H1 (cell line): ENCODE measurements at regions not wholly inside any gene's neighbourhood (a gene's known extent, or its start where the extent isn't known, plus 50 kb on each side); places are given as distances from the start of the nearest gene placed in this dataset.

Experiments
- CTCF ChIP-seq, 3 experiments: IDR thresholded peaks; 1 replicate in 2 of 3; 2 replicates in 1 of 3; pipeline versions ENCODE4 v1.5.1 to v1.6.1; 2011; ENCODE audit warnings: low read length in 3 of 3, mild to moderate bottlenecking in 3 of 3, inconsistent platforms in 2 of 3, low read depth in 1 of 3, moderate library complexity in 1 of 3; ENCODE audit not compliant: insufficient read depth in 1 of 3; ENCODE audit errors: control extremely low read depth in 1 of 3
- EZH2 ChIP-seq: fragments of 200-600 bp; sonication (generic); IDR thresholded peaks from 2 replicates; pipeline ENCODE4 v1.7.1; 2012; ENCODE audit warnings: low read depth, mild to moderate bottlenecking, moderate library complexity, low read length, inconsistent platforms; ENCODE audit not compliant: severe bottlenecking
- POLR2AphosphoS5 ChIP-seq: IDR thresholded peaks from 2 replicates; pipeline ENCODE4 v1.6.1; 2011; ENCODE audit warnings: low read depth, low read length
- SP1 ChIP-seq: IDR thresholded peaks from 2 replicates; pipeline ENCODE4 v1.6.1; 2011; ENCODE audit warnings: low read depth, low read length
- TAF1 ChIP-seq: IDR thresholded peaks from 2 replicates; pipeline ENCODE4 v1.6.1; 2011; ENCODE audit warnings: mild to moderate bottlenecking, low read depth, low read length
- TEAD4 ChIP-seq: IDR thresholded peaks from 2 replicates; pipeline ENCODE4 v1.6.1; 2012; ENCODE audit warnings: low read depth, low read length, inconsistent platforms, mixed read lengths

GRCh38 chr6:95670011-95670463 is 92.7 kb downstream of the MANEA start:
- TF ChIP-seq SP1 (no peak), POLR2AphosphoS5 (no peak), EZH2 (no peak), CTCF (IDR thresholded peaks at IDR 0.05; ENCODE audit: control extremely low read depth in 1 of 3, insufficient read depth in 1 of 3, low read depth in 1 of 3, low read length in 3 of 3) (no peak), TAF1 (no peak), TEAD4 (no peak)
